ENCODE measurements at regions not wholly inside any gene's neighbourhood (a gene's known extent, or its start where the extent isn't known, plus 50 kb on each side); places are given as distances from the start of the nearest gene placed in this dataset.
"Not testable (repeated sequence)": the region's sequence is repeated elsewhere in the genome, so short reads cannot be mapped to it uniquely, and the experiment has no call there.

- DNase-seq: no peak
These were observed 151.1 kb downstream of the SEM1 start for GRCh38 chr7:96558530-96558929.

DNA sequence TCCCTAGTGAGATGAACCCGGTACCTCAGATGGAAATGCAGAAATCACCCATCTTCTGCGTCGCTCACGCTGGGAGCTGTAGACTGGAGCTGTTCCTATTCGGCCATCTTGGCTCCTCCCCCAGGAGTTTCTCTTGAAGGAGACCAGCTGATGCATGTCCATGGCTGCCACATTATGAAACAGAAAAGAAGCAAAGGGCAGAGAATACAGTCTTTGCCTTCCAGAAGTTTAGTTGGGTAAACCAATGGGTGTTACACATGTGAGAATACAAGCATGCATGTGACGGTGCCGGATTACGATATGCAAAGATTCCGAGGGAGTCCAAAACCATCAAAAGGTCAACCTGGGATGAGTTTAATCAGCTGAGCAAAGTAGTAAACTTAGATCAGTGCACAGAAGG is 151.6 kb downstream of the SEM1 start:
- no peak for DNase-seq

- not testable (repeated sequence) for DNase-seq
These were observed 152.0 kb downstream of the SEM1 start for GRCh38 chr7:96557598-96557997.

- DNase-seq: no peak
These were observed 161.0 kb downstream of the SEM1 start for GRCh38 chr7:96548664-96549063.

GRCh38 chr7:96547371-96547811 is 162.3 kb downstream of the SEM1 start:
- DNase-seq: no peak

DNA sequence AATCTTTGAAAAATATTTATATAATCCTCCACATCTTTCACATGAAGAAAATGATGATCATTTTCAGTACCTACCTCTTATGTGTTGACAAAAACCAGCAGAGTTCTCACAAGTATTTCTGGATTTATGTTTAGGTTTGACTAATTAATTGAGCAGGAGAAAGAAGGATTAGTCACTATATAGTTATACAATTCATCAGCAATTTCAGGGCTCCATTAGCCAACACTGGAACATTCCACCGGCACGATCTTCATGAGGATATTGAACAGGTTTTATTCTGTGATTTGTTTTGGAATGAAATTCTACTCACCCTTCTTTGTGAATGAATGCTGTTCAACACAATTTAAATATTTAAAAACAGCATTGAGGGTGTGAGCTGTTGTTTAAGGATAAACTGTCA is 163.2 kb downstream of the SEM1 start:
- DNase-seq: no peak

DNA sequence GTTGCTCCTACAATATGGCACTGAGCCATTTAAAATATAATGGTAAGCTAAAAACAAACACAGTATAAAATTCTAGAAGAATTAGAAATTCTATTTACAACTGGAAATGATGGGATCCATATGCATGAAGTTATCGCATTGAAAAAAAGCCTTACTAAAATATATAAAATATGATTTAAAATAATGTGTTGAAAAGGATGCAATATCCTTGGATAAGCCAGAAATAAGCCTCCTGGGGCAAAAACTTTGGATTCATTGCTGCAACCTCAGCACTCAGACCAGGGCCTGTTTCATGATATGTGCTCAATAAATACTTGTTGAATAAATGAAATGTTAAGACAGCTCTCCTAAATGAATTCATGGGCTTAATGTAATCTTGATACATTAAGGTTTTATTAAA is 170.2 kb downstream of the SEM1 start:
- DNase-seq: no peak

GRCh38 chr7:96538632-96539031 is 171.0 kb downstream of the SEM1 start:
- DNase-seq: no peak

DNA sequence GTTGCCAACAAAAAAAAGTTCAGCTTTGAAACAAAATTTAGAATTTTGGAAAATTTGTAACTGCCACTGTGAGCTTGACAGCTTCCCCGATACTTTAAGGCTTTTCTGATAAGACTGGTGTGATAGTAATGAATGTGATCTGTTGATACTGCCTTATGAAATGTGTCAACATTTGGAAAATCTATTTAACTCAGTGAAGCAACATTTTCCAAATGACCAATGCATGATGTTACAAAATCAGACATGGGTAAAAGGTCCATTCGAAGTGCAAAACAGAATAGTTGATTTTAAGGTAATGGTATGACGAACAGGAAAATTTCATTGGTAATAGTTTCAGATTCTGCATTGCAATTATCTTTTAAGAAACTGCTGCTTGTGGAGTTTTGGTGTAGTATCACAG is 175.4 kb downstream of the SEM1 start:
- DNase-seq: no peak

GRCh38 chr7:96532428-96532935 is 177.2 kb downstream of the SEM1 start:
- DNase-seq: no peak

DNA sequence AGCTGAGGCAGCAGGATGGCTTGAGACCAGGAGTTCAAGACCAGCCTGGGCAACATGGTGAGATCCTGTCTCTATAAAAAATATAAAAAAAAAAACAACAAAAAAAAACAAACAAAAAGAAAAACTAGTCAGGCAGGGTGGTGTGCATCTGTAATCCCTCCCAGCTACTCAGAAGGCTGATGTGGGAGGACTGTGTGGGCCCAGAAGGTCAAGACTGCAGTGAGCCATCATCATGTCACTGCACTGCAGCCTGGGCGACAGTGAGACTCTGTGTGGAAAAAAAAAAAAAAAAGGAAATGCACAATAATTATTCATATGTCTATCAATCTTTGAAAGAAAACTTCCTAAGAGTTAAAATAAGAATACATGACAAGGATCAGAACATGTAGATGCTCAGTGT is 178.3 kb downstream of the SEM1 start:
- no peak for DNase-seq

DNA sequence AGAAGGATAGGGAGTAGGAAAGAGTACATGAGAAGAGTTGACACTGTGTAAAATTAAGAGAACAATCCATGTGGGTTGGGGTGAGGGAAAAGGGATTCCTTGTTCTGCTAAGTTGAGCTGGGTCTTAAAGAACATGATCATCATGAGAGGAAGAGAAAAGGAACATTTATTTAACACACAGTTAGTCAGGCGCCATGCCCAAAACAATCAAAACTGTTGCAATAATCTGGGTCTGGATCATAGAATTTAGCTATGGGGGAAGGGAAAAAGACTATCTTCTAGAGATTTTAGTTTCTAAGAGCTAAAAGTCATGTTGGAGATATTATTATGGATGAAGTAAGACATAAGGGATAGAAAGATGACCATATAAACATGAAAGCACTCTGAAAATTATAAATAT is 178.9 kb downstream of the SEM1 start:
- DNase-seq: no peak

GRCh38 chr7:96527133-96527827 is 182.4 kb downstream of the SEM1 start:
- DNase-seq: no peak

DNA sequence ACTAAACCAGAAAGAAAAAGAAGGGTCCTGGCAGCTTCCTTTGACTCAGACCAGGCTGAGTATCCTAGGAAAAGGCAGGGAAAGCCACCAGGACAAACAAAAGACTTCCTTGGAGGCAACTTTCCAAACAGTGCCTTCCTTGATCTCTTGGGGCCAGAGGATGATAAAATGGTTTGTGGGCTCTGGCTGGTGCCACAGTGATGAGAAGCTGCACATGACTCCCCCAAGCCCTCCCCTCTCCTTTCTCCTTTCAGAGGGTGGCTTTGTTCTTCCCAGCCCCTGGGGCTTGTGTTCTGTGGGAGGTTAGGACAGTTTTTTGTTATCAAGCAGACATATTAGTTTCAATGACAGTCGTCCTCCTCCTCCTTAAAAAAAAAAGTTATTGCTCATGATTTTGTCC is 183.2 kb downstream of the SEM1 start:
- no peak for DNase-seq

GRCh38 chr7:96521068-96521894 is 188.4 kb downstream of the SEM1 start:
- no peak for DNase-seq

GRCh38 chr7:96508371-96508770 is 186.5 kb upstream of the SLC25A13 start:
- no peak for DNase-seq

DNA sequence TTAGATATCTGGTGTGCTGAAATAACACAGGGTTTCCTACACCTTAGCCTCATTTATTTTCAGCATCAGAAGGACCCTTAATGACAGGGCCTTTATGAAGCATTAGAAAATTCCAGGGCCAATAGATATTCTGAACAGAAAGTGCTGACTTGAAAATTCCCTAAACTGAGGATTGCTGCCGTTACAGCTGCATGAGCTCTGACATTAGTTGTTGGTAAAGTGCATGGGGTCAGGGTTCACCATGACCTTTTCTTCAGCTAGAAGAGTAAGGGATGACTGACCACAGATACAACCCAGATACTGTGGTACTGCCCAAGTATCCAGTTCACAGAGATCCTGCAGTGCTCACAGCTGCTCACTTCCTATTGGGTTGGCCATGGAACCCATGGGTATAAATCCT is 181.7 kb upstream of the SLC25A13 start:
- no peak for DNase-seq

GRCh38 chr7:96501318-96501717 is 179.4 kb upstream of the SLC25A13 start:
- no peak for DNase-seq

GRCh38 chr7:96499532-96499931 is 177.6 kb upstream of the SLC25A13 start:
- no peak for DNase-seq

DNA sequence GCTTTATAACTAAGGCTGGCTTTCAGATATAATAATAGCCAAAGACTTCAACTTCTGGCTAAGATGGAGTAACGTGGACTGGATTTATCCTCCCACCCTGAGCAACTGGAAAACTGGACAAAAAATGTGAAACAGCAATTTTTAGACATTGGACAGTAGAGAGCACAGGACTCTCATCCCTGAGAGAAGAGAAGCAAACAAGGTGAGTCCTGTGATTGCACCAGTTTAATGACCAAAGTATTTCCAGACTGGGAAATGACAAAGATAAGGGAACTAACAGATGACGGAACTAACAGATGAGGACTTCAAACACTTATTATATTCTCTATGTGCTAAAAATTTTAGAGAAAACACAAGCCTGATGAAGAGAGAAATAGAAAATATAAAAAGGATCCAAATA is 175.7 kb upstream of the SLC25A13 start:
- DNase-seq: no peak

DNA sequence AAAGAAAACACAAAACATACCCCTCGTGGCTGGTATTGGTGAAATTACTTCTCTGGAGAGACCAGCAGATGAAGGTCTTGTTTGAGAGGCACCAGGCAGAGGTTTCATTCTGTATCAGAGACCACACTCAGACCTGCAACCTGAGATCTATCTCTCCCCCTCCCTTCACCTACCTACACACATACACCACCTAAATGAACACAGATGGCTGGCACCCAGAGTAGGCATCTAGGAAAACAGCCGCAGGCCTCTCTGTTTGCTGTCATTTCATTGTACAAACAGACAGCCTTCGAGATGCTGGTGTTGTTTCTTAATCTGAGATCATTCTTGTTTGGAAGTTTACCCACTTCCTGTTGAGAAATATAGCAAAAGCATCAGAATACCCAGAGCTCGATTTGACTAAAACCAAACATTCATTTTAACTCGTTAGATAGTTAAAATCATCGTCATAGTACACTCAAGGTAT is 173.9 kb upstream of the SLC25A13 start:
- DNase-seq: no peak

- DNase-seq: no peak
These were observed 164.8 kb upstream of the SLC25A13 start for GRCh38 chr7:96486681-96487080.

DNA sequence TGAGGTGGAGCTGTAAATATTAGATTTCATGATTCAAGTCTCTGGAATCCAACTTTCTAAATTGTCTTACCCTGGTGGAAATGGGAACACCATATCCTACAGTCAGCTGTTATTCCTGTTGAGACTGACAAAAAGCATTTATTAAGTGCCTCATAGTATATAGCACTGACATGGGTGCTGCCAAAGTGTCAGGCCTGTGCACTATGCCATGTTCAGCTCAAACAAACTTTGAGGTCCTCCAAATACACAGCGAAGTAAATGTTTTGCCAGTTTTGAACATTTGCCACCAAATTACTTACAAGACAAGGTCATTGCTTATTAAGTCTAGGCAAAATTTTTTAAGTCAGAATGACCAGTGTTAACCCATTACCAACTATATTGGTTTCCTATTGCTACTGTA is 162.9 kb upstream of the SLC25A13 start:
- no peak for DNase-seq

DNA sequence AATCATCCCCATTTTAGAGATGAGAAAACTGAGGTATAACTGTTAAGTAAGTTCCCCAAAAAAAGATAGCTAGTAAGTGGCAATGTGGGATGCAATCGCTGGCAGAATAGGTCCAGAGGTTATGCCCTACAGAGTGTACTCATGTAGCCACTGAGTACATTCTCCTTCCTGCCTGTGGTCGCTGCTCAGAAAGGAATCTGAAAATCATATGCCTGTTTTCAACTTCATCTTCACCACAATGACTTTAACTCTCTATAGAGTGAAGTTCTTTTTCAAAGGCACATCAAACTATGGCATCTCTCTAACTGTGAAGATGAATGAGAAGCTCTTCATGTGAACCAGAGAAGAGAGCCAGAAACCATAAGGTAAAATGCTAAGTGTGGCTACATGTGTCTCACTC is 162.2 kb upstream of the SLC25A13 start:
- no peak for DNase-seq

All from kidney glomerular epithelial cell (primary cell).